Trophoblast cell (in vitro differentiated cells and primary cell): ENCODE measurements at regions not wholly inside any gene's neighbourhood (a gene's known extent, or its start where the extent isn't known, plus 50 kb on each side); places are given as distances from the start of the nearest gene placed in this dataset.

ENCODE experiments used
- DNase-seq, 2 donors: peaks; one replicate each; pipeline ENCODE4 v3.0.0-alpha.2; 2016
- H2AFZ ChIP-seq: 2 replicates; pipeline ENCODE4 v1.6.1; 2013; ENCODE audit warnings: low read length, moderate library complexity, mild to moderate bottlenecking; ENCODE audit not compliant: insufficient read depth, poor library complexity
- H2AK5ac ChIP-seq: 2 replicates; pipeline ENCODE4 v1.6.1; 2013; ENCODE audit warnings: mild to moderate bottlenecking, low read length
- H2BK120ac ChIP-seq: 2 replicates; pipeline ENCODE4 v1.6.1; 2013; ENCODE audit warnings: low read length, mild to moderate bottlenecking, moderate library complexity; ENCODE audit not compliant: insufficient read depth, poor library complexity
- H2BK12ac ChIP-seq: 2 replicates; pipeline ENCODE4 v1.6.1; 2013; ENCODE audit warnings: mild to moderate bottlenecking, low read length, moderate library complexity
- H2BK5ac ChIP-seq: 2 replicates; pipeline ENCODE4 v1.6.1; 2013; ENCODE audit warnings: low read length, low read depth, moderate library complexity, mild to moderate bottlenecking; ENCODE audit not compliant: poor library complexity
- H3K14ac ChIP-seq: 2 replicates; pipeline ENCODE4 v1.6.1; 2013; ENCODE audit warnings: mild to moderate bottlenecking, low read length
- H3K18ac ChIP-seq: 2 replicates; pipeline ENCODE4 v1.6.1; 2013; ENCODE audit warnings: mild to moderate bottlenecking, low read length
- H3K23ac ChIP-seq: 2 replicates; pipeline ENCODE4 v1.6.1; 2013; ENCODE audit warnings: low read length
- H3K27ac ChIP-seq: 2 replicates; pipeline ENCODE4 v1.5.1; 2013; ENCODE audit warnings: low read depth, mild to moderate bottlenecking, inconsistent platforms, low read length, moderate library complexity
- H3K27me3 ChIP-seq: 2 replicates; pipeline ENCODE4 v1.6.1; 2013; ENCODE audit warnings: inconsistent platforms, mild to moderate bottlenecking, low read length, moderate library complexity; ENCODE audit not compliant: insufficient read depth
- H3K36me3 ChIP-seq, 2 experiments: 1 replicate in 1 of 2; 2 replicates in 1 of 2; pipeline ENCODE4 v1.6.1; 2013; ENCODE audit warnings: low read length in 2 of 2, mild to moderate bottlenecking in 2 of 2, moderate library complexity in 1 of 2; ENCODE audit not compliant: insufficient read depth in 2 of 2, control insufficient read depth in 1 of 2
- H3K4ac ChIP-seq: 2 replicates; pipeline ENCODE4 v1.6.1; 2013; ENCODE audit warnings: low read depth, mild to moderate bottlenecking, low read length, moderate library complexity
- H3K4me1 ChIP-seq, 2 experiments: 1 replicate in 1 of 2; 2 replicates in 1 of 2; pipeline ENCODE4 v1.6.1; 2013; ENCODE audit warnings: low read length in 2 of 2, mild to moderate bottlenecking in 2 of 2, moderate library complexity in 1 of 2; ENCODE audit not compliant: insufficient read depth in 2 of 2, control insufficient read depth in 1 of 2
- H3K4me2 ChIP-seq: 2 replicates; pipeline ENCODE4 v1.6.1; 2013; ENCODE audit warnings: inconsistent platforms, mild to moderate bottlenecking, low read length, moderate library complexity
- H3K4me3 ChIP-seq: 2 replicates; pipeline ENCODE4 v1.5.1; 2013; ENCODE audit warnings: mild to moderate bottlenecking, low read depth, low read length, inconsistent platforms
- H3K79me1 ChIP-seq: one replicate; pipeline ENCODE4 v1.6.1; 2013; ENCODE audit warnings: low read length
- H3K79me2 ChIP-seq: 2 replicates; pipeline ENCODE4 v1.6.1; 2013; ENCODE audit warnings: low read length, mild to moderate bottlenecking; ENCODE audit not compliant: control insufficient read depth, insufficient read depth, poor library complexity
- H3K9ac ChIP-seq: 2 replicates; pipeline ENCODE4 v1.6.1; 2013; ENCODE audit warnings: mild to moderate bottlenecking, low read length
- H3K9me3 ChIP-seq: 2 replicates; pipeline ENCODE4 v1.6.1; 2013; ENCODE audit warnings: low read depth, mild to moderate bottlenecking, control low read depth, inconsistent platforms, low read length; ENCODE audit not compliant: insufficient read depth
- H4K12ac ChIP-seq: 2 replicates; pipeline ENCODE4 v1.6.1; 2013; ENCODE audit warnings: low read depth, mild to moderate bottlenecking, low read length, moderate library complexity
- H4K8ac ChIP-seq: 2 replicates; pipeline ENCODE4 v1.6.1; 2013; ENCODE audit warnings: low read depth, mild to moderate bottlenecking, low read length, moderate library complexity
- H4K91ac ChIP-seq: one replicate; pipeline ENCODE4 v1.6.1; 2013; ENCODE audit warnings: low read depth, mild to moderate bottlenecking, low read length, moderate library complexity
- WGBS: extraction: QIAGEN DNeasy Blood & Tissue Kit; methylation state at CpG from one replicate; pipeline ENCODE4 v1.1.7; 2013; ENCODE audit warnings: missing lambda C conversion rate; ENCODE audit not compliant: insufficient read length, insufficient coverage; ENCODE audit errors: extremely low coverage; 5-methylcytosine and 5-hydroxymethylcytosine counted together

DNA sequence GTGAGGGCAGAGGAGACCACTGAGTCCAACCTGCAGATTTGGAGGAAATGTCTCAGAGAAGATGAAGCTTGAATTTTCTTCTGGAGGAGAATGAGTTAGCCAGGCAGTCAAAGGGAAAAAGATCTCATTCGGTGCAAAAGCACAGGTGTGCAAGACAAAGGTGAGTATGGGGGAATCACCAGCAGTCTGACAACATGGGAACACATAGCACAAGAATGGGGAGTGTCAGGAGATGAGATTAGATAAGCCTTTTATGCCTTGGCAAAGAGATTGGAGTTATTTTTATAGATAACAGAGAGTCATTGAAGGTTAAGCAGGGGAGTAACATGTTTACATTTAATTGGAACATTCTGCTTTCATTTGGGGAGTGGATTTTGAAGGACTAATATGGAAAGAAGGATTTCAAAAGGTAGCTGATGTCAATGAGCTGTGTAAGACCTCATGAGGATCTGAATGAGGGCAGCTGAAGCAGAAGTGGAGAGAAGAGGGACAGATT is 171.3 kb upstream of the NTF3 start:
- Histone ChIP-seq H3K27me3 (no peaks in the 10 kb centered on the region), H2AFZ (no peak overlapping the region), H2AK5ac (no peak overlapping the region), H3K9ac (no peak overlapping the region), H3K4me3 (no peak overlapping the region), H4K12ac (no peak overlapping the region), H3K4me1 (peaks cover 8 to 13% of the 10 kb centered on the region in 2 experiments), H3K79me2 (no peaks in the 10 kb centered on the region), H3K4me2 (no peak overlapping the region), H4K91ac (no peak overlapping the region), H3K18ac (no peak overlapping the region), H3K4ac (no peak overlapping the region), H2BK12ac (no peak overlapping the region), H3K79me1 (no peaks in the 10 kb centered on the region), H3K36me3 (no peaks in the 10 kb centered on the region), H3K14ac (no peak overlapping the region), H2BK5ac (no peak overlapping the region), H4K8ac (no peak overlapping the region), H2BK120ac (no peak overlapping the region), H3K23ac (no peak overlapping the region), H3K9me3 (no peaks in the 10 kb centered on the region), H3K27ac (no peak overlapping the region)
- no peak for DNase-seq
- no CpG with 5 or more reads among the region's 1 CpG for WGBS

DNA sequence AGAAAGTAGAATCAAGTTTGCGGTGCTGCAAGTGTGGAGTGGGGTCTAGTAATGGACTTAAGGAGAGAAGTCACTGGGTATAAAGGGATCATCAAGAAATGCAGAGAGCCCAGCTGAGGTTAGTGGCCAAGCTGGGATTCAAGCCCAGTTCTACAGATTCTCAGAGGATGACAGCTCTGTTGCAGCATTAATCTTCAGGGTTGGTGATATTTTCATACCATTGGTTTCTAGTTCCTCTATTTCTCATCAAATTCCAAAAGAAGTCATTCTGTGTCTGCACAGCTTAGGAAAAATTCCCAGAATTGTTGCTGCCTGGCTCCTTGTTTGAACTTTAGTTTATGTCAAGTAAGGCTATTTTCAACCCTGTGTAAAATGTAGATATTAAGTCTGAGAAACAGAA is 169.5 kb upstream of the NTF3 start:
- no peak overlapping the region for H3K4ac ChIP-seq
- H3K9me3 ChIP-seq = no peaks in the 10 kb centered on the region
- no CpG with 5 or more reads among the region's 1 CpG for WGBS
- H3K4me3 ChIP-seq = no peak overlapping the region
- no peak overlapping the region for H2BK5ac ChIP-seq
- H3K4me1 ChIP-seq = peaks cover 8 to 13% of the 10 kb centered on the region in 2 experiments
- H3K27me3 ChIP-seq = no peaks in the 10 kb centered on the region
- no peak overlapping the region for H3K27ac ChIP-seq
- H3K79me2 ChIP-seq = no peaks in the 10 kb centered on the region
- no peak overlapping the region for H2AFZ ChIP-seq
- H2BK12ac ChIP-seq = no peak overlapping the region
- H3K4me2 ChIP-seq = no peak overlapping the region
- H2AK5ac ChIP-seq = no peak overlapping the region
- no peak overlapping the region for H4K91ac ChIP-seq
- no peak overlapping the region for H3K14ac ChIP-seq
- H3K18ac ChIP-seq = no peak overlapping the region
- no peak overlapping the region for H3K9ac ChIP-seq
- no peaks in the 10 kb centered on the region for H3K36me3 ChIP-seq
- no peak overlapping the region for H3K23ac ChIP-seq
- no peak overlapping the region for H2BK120ac ChIP-seq
- no peaks in the 10 kb centered on the region for H3K79me1 ChIP-seq
- H4K8ac ChIP-seq = no peak overlapping the region
- H4K12ac ChIP-seq = no peak overlapping the region
- DNase-seq = no peak

DNA sequence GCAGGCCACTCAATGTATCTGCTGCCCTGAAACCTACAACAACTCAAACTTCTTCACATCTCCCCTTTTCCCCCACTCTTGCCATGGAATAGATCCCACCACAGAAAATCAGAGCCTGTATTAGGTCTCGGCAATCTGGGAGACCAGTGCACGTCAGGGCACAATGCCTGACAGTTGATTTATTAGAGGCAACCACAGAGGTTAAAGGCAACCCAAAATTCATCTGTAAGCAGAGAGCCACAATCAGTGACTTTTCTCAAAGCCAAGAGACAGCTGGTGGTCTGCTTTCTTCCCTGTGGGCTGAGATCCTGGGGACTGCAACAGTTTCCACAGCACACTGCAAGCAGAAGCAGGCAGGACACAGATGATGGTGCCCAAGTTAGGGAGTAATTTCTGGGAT is 169.0 kb upstream of the NTF3 start:
- Histone ChIP-seq H4K8ac (no peak overlapping the region), H3K79me1 (no peaks in the 10 kb centered on the region), H3K23ac (no peak overlapping the region), H3K4me2 (no peak overlapping the region), H4K91ac (no peak overlapping the region), H3K4me3 (no peak overlapping the region), H3K79me2 (no peaks in the 10 kb centered on the region), H3K18ac (no peak overlapping the region), H3K36me3 (no peaks in the 10 kb centered on the region), H2AFZ (no peak overlapping the region), H2BK12ac (no peak overlapping the region), H2AK5ac (no peak overlapping the region), H3K4ac (no peak overlapping the region), H3K9ac (no peak overlapping the region), H3K9me3 (no peaks in the 10 kb centered on the region), H3K4me1 (peaks cover 5 to 10% of the 10 kb centered on the region in 2 experiments), H2BK5ac (no peak overlapping the region), H3K14ac (no peak overlapping the region), H3K27me3 (no peaks in the 10 kb centered on the region), H3K27ac (no peak overlapping the region), H4K12ac (no peak overlapping the region), H2BK120ac (no peak overlapping the region)
- no peak for DNase-seq
- WGBS = no CpG with 5 or more reads among the region's 2 CpGs

DNA sequence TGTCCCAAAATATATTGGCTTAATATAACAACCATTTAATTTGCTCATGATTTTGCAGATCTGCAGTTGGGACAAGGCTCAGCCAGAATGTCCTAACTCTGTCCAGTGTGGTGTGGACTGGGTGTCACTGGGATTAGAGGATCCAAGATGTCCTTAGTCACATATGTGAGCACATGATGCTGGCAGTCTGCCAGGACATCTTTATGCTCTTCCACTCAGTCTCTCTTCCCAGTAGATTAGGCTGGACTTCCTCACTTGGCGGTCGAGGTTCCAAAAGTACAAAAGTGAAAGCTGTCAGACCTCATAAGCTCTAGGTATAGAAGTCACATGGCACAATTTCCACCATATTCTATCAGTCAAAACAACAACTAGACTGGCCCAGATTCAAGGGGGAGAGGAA is 167.9 kb upstream of the NTF3 start:
- H4K12ac ChIP-seq = no peak overlapping the region
- no peak overlapping the region for H2BK5ac ChIP-seq
- no peaks in the 10 kb centered on the region for H3K27me3 ChIP-seq
- no peaks in the 10 kb centered on the region for H3K79me2 ChIP-seq
- no peaks in the 10 kb centered on the region for H3K9me3 ChIP-seq
- no peak overlapping the region for H3K4me3 ChIP-seq
- H4K91ac ChIP-seq = no peak overlapping the region
- no peak overlapping the region for H4K8ac ChIP-seq
- no peak overlapping the region for H3K27ac ChIP-seq
- no peaks in the 10 kb centered on the region for H3K36me3 ChIP-seq
- H3K4me2 ChIP-seq = no peak overlapping the region
- no peak overlapping the region for H2AFZ ChIP-seq
- H3K14ac ChIP-seq = no peak overlapping the region
- no peak overlapping the region for H3K23ac ChIP-seq
- no peak overlapping the region for H2BK12ac ChIP-seq
- no peak for DNase-seq
- peaks cover 0 to 2% of the 10 kb centered on the region in 2 experiments for H3K4me1 ChIP-seq
- no peak overlapping the region for H2AK5ac ChIP-seq
- no CpG with 5 or more reads among the region's 2 CpGs for WGBS
- H3K9ac ChIP-seq = no peak overlapping the region
- H3K18ac ChIP-seq = no peak overlapping the region
- no peak overlapping the region for H2BK120ac ChIP-seq
- H3K4ac ChIP-seq = no peak overlapping the region
- H3K79me1 ChIP-seq = no peaks in the 10 kb centered on the region
